ENCODE measurements at regions not wholly inside any gene's neighbourhood (a gene's known extent, or its start where the extent isn't known, plus 50 kb on each side); places are given as distances from the start of the nearest gene placed in this dataset.
"Not testable (repeated sequence)": the region's sequence is repeated elsewhere in the genome, so short reads cannot be mapped to it uniquely, and the experiment has no call there.

GRCh38 chr12:5268424-5269210, 163.3 kb upstream of the NTF3 start:
- Mint-ChIP-seq H3K27me3 (peaks cover 4% of the 10 kb centered on the region), H3K4me3 (no peak overlapping the region), H3K27ac (no peak overlapping the region), H3K4me1 (peaks cover 3% of the 10 kb centered on the region), H3K9me3 (no peaks in the 10 kb centered on the region), H3K36me3 (no peaks in the 10 kb centered on the region)
- no peak for DNase-seq

- peaks cover 4% of the 10 kb centered on the region for H3K27me3 Mint-ChIP-seq
- H3K27ac Mint-ChIP-seq, result no peak overlapping the region
- H3K9me3 Mint-ChIP-seq, result no peaks in the 10 kb centered on the region
- H3K36me3 Mint-ChIP-seq, result no peaks in the 10 kb centered on the region
- DNase-seq, result no peak
- H3K4me1 Mint-ChIP-seq, result peaks cover 3% of the 10 kb centered on the region
- no peak overlapping the region for H3K4me3 Mint-ChIP-seq
Observed at GRCh38 chr12:5269846-5270245, 162.1 kb upstream of the NTF3 start.

- DNase-seq, result no peak
- no peak overlapping the region for H3K27ac Mint-ChIP-seq
- no peak overlapping the region for H3K4me3 Mint-ChIP-seq
- peaks cover 3% of the 10 kb centered on the region for H3K4me1 Mint-ChIP-seq
- H3K36me3 Mint-ChIP-seq, result no peaks in the 10 kb centered on the region
- no peaks in the 10 kb centered on the region for H3K9me3 Mint-ChIP-seq
- H3K27me3 Mint-ChIP-seq, result no peaks in the 10 kb centered on the region
Observed at GRCh38 chr12:5272018-5272785, 159.7 kb upstream of the NTF3 start.

- DNase-seq, result no peak
- no peak overlapping the region for H3K27ac Mint-ChIP-seq
Observed at GRCh38 chr12:5273709-5274108, 158.2 kb upstream of the NTF3 start.

GRCh38 chr12:5276327-5276880, 155.5 kb upstream of the NTF3 start:
- Mint-ChIP-seq H3K27ac (no peak overlapping the region), H3K4me1 (no peaks in the 10 kb centered on the region), H3K4me3 (no peak overlapping the region), H3K27me3 (no peaks in the 10 kb centered on the region), H3K9me3 (no peaks in the 10 kb centered on the region), H3K36me3 (no peaks in the 10 kb centered on the region)
- no peak for DNase-seq

More at GRCh38 chr12:5273709-5274108, 158.2 kb upstream of the NTF3 start:
- H3K4me3 Mint-ChIP-seq, result no peak overlapping the region
- H3K27me3 Mint-ChIP-seq, result no peaks in the 10 kb centered on the region
- H3K4me1 Mint-ChIP-seq, result peaks cover 3% of the 10 kb centered on the region
- no peaks in the 10 kb centered on the region for H3K9me3 Mint-ChIP-seq
- no peaks in the 10 kb centered on the region for H3K36me3 Mint-ChIP-seq

- H3K4me3 Mint-ChIP-seq, result no peak overlapping the region
- peaks cover 2% of the 10 kb centered on the region for H3K9me3 Mint-ChIP-seq
- H3K4me1 Mint-ChIP-seq, result no peaks in the 10 kb centered on the region
- DNase-seq, result no peak
- H3K36me3 Mint-ChIP-seq, result no peaks in the 10 kb centered on the region
- H3K27ac Mint-ChIP-seq, result no peak overlapping the region
- H3K27me3 Mint-ChIP-seq, result peaks cover 9% of the 10 kb centered on the region
Observed at GRCh38 chr12:5280086-5280485, 151.8 kb upstream of the NTF3 start.

- H3K36me3 Mint-ChIP-seq, DNase-seq, H3K9me3 Mint-ChIP-seq, H3K27me3 Mint-ChIP-seq, H3K4me3 Mint-ChIP-seq, H3K4me1 Mint-ChIP-seq, H3K27ac Mint-ChIP-seq: not testable (repeated sequence)
Observed at GRCh38 chr12:5290368-5290767, 141.5 kb upstream of the NTF3 start.

GRCh38 chr12:5292651-5293050, 139.3 kb upstream of the NTF3 start:
- Mint-ChIP-seq H3K4me1 (no peaks in the 10 kb centered on the region), H3K4me3 (no peak overlapping the region), H3K9me3 (no peaks in the 10 kb centered on the region), H3K36me3 (no peaks in the 10 kb centered on the region), H3K27me3 (peaks cover 5% of the 10 kb centered on the region), H3K27ac (no peak overlapping the region)
- no peak for DNase-seq

- Mint-ChIP-seq H3K36me3 (no peaks in the 10 kb centered on the region), H3K27ac (no peak overlapping the region)
Observed at GRCh38 chr12:5293773-5294172, 138.1 kb upstream of the NTF3 start.

GRCh38 chr12:5294274-5295070, 137.4 kb upstream of the NTF3 start:
- Mint-ChIP-seq H3K9me3 (no peaks in the 10 kb centered on the region), H3K36me3 (no peaks in the 10 kb centered on the region), H3K27ac (no peak overlapping the region), H3K27me3 (peaks cover 5% of the 10 kb centered on the region), H3K4me3 (no peak overlapping the region), H3K4me1 (no peaks in the 10 kb centered on the region)
- DNase-seq, result no peak

More at GRCh38 chr12:5293773-5294172, 138.1 kb upstream of the NTF3 start:
- Mint-ChIP-seq H3K27me3 (peaks cover 5% of the 10 kb centered on the region), H3K4me1 (no peaks in the 10 kb centered on the region), H3K4me3 (no peak overlapping the region), H3K9me3 (no peaks in the 10 kb centered on the region)
- no peak for DNase-seq

- Mint-ChIP-seq H3K36me3 (no peaks in the 10 kb centered on the region), H3K4me1 (no peaks in the 10 kb centered on the region), H3K4me3 (no peak overlapping the region), H3K27me3 (peaks cover 5% of the 10 kb centered on the region), H3K9me3 (no peaks in the 10 kb centered on the region), H3K27ac (no peak overlapping the region)
- no peak for DNase-seq
Observed at GRCh38 chr12:5295151-5295550, 136.8 kb upstream of the NTF3 start.

GRCh38 chr12:5295996-5296395, 135.9 kb upstream of the NTF3 start:
- no peaks in the 10 kb centered on the region for H3K4me1 Mint-ChIP-seq
- no peaks in the 10 kb centered on the region for H3K36me3 Mint-ChIP-seq
- no peaks in the 10 kb centered on the region for H3K9me3 Mint-ChIP-seq
- no peak for DNase-seq
- H3K27ac Mint-ChIP-seq, result no peak overlapping the region
- peaks cover 5% of the 10 kb centered on the region for H3K27me3 Mint-ChIP-seq
- no peak overlapping the region for H3K4me3 Mint-ChIP-seq

GRCh38 chr12:5301539-5301938, 130.4 kb upstream of the NTF3 start:
- Mint-ChIP-seq H3K36me3 (no peaks in the 10 kb centered on the region), H3K27me3 (peaks cover 8% of the 10 kb centered on the region), H3K9me3 (no peaks in the 10 kb centered on the region), H3K4me3 (no peak overlapping the region), H3K27ac (no peak overlapping the region), H3K4me1 (no peaks in the 10 kb centered on the region)
- no peak for DNase-seq

GRCh38 chr12:5305425-5305824, 126.5 kb upstream of the NTF3 start:
- Mint-ChIP-seq H3K27me3 (peaks cover 8% of the 10 kb centered on the region), H3K36me3 (no peaks in the 10 kb centered on the region), H3K4me3 (no peak overlapping the region), H3K4me1 (no peaks in the 10 kb centered on the region), H3K27ac (no peak overlapping the region), H3K9me3 (no peaks in the 10 kb centered on the region)
- no peak for DNase-seq

Data from activated naive CD8-positive, alpha-beta T cell treated with anti-CD3 and anti-CD28 coated beads for 36 hours (primary cell).